ENCODE measurements at regions not wholly inside any gene's neighbourhood (a gene's known extent, or its start where the extent isn't known, plus 50 kb on each side); places are given as distances from the start of the nearest gene placed in this dataset.

DNA sequence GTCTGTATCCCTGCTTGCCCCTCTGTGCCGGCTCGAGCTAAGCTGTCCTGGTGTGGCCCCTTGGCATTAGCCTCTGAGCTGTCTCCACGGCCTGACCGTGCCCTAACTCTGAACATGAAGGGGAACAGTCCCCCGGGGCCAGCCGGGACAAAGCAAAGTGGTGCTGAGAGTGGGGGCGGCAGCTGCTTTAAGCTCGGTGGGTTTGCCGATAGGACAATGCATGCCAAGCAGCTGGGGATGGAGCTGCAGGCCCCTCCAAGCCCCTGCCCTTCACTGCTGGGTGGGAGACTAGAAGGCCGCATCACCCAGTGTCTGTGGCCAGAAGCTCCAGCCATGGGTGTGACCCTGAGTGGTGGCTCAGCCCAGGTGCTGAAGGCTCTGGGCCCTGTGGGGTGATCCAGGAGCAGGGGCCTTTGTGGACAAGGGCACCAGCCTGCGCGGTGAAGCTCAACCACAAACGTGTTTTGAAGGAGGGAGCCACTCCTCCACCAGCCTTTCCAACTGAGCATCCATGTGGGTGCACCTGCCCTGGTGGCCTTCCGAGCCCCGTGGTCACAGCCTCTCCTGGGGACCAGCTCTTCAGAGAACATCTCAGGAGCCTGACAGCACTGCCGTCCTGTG, 242.5 kb downstream of the ERMARD start (continued):
- TF ChIP-seq POLR2AphosphoS5 (IDR thresholded peaks at IDR 0.05; ENCODE audit: low read depth, low read length) (no peak), SP2 (IDR thresholded peaks at IDR 0.05; ENCODE audit: low read length) (no peak), POLR2A (IDR thresholded peaks at IDR 0.05; ENCODE audit: control extremely low read depth in 1 of 2, low read depth in 2 of 2, low read length in 2 of 2) (no peak), SP1 (IDR thresholded peaks at IDR 0.05; ENCODE audit: low read depth, low read length) (no peak), EP300 (IDR thresholded peaks at IDR 0.05; ENCODE audit: borderline replicate concordance in 1 of 2, low read depth in 2 of 2, low read length in 2 of 2) (no peak), ATF3 (IDR thresholded peaks at IDR 0.05; ENCODE audit: insufficient read depth, low read depth, low read length) (no peak), ASH2L (IDR thresholded peaks at IDR 0.05; ENCODE audit: low read length) (no peak), CREB1 (IDR thresholded peaks at IDR 0.05) (no peak), CBX5 (IDR thresholded peaks at IDR 0.05; ENCODE audit: low read depth, low read length) (no peak), CBX8 (IDR thresholded peaks at IDR 0.05; ENCODE audit: borderline replicate concordance, low read depth, low read length) (no peak)

Data from H1 (cell line).